NCI-H2107 (cell line): ENCODE measurements at regions not wholly inside any gene's neighbourhood (a gene's known extent, or its start where the extent isn't known, plus 50 kb on each side); places are given as distances from the start of the nearest gene placed in this dataset.
"Not testable (repeated sequence)": the region's sequence is repeated elsewhere in the genome, so short reads cannot be mapped to it uniquely, and the experiment has no call there.

ENCODE experiments used
- DNase-seq: peaks from one replicate; lab custom pipeline; 2025; lab: John Stamatoyannopoulos, UW

DNA sequence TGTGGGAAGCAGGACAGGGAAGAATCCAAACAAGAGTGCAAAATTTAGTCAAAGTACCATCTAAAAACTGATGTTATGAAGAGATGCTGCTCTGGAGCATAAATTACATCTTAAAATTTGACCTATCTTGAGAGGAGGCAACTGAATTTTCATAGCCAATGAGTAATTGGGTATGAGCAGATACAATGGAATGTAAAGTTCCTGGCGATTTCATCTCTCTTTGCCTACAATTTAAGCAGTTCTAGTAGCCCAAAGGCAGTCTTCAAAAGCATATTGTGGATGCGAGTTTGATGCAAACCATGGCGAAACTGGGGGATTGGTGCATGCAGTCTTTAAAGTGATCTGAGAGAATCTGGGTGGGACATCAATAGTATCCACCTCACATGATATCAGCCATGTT is 1265.9 kb downstream of the BRINP3 start:
- DNase-seq = no peak

DNA sequence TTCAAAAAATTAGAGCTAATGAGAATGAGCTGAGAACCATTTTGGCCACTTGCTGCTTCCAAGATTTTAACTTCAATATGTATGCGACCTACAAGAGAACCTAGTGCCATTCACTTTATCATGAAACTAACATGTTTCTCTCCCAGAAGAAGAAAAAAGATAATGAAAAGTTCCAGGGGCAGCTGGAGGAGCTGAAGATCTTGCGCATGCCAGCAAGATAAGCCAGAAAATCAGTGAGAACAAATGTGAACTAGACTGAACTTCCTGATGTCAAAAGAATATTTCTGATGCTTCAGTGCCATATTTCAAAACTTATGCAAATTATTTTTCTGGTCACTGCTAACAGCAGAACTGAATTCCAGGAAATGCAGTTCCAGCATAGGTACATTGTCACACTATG is 1265.1 kb downstream of the BRINP3 start:
- DNase-seq = no peak

DNA sequence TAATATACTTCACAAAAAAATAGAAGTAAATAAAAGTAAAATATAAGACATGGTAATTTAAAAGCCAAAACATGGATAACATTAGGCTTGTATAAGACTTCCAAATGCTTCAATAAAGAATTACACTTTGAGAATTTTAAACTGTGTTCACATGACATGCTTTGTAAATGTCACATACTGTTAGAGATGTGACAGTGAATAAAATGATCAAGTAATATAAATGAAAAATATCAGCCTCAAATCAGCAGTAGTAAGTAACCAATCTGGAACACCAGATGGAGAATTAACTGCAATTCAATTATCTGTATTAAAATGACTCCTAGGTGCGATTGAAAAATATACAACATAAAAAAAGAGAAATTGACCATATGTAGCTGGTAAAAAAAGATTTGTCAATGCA is 1260.8 kb downstream of the BRINP3 start:
- no peak for DNase-seq

GRCh38 chr1:189217646-189218045 is 1260.0 kb downstream of the BRINP3 start:
- DNase-seq = no peak

GRCh38 chr1:189220750-189221149 is 1256.9 kb downstream of the BRINP3 start:
- no peak for DNase-seq

GRCh38 chr1:189225794-189226145 is 1251.9 kb downstream of the BRINP3 start:
- DNase-seq = not testable (repeated sequence)

GRCh38 chr1:189226779-189227178 is 1250.9 kb downstream of the BRINP3 start:
- DNase-seq = no peak

DNA sequence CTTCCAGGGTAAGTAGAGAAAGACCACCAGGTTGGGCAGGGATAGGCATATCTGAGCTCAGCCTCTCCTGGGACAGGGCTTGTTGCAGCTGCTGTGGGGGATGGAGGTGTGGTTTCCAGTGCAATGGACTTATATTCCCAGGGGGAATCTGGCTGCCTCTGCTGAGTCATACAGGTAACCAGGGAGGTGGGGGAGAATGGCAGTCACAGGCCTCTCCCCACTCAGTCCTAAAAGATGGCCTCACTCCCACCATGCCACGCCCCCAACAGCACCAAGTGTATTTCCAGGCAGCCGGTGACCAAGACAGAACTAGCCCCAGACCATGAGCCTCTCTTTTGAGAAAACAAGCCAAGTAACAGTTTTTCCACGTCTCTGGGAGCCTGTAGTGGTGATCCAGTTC is 1240.7 kb downstream of the BRINP3 start:
- peak; percentile 81 for DNase-seq

- no peak for DNase-seq
Measured at GRCh38 chr1:189253601-189254350, 1223.9 kb downstream of the BRINP3 start.

GRCh38 chr1:189261128-189261527 is 1216.5 kb downstream of the BRINP3 start:
- DNase-seq = not testable (repeated sequence)

- peak; percentile 7 for DNase-seq
Measured at GRCh38 chr1:189269011-189269410, 1208.7 kb downstream of the BRINP3 start.

GRCh38 chr1:189274267-189274666 is 1203.4 kb downstream of the BRINP3 start:
- DNase-seq = no peak

GRCh38 chr1:189275796-189276195 is 1201.9 kb downstream of the BRINP3 start:
- DNase-seq = no peak

GRCh38 chr1:189289346-189289745 is 1188.3 kb downstream of the BRINP3 start:
- no peak for DNase-seq

DNA sequence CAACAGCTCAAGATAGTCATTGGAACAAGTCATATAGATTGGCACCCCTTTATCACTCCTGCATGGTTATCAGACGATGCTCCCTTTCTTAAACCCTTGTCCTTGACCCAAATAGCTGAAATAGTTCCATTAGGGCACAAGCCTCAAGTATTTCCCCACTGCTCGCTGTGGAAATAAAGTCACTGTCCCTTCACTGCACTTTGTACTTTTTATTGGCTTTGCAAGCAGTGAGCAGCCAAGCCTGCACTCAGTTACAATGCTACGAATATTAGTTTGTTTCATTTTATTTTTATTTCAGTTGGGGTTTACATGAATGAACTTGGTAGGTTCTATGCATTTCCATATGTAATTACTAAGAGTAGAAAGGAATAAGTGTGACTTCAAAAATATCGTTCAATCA is 1176.4 kb downstream of the BRINP3 start:
- no peak for DNase-seq

- no peak for DNase-seq
Measured at GRCh38 chr1:189305279-189305678, 1172.4 kb downstream of the BRINP3 start.

DNA sequence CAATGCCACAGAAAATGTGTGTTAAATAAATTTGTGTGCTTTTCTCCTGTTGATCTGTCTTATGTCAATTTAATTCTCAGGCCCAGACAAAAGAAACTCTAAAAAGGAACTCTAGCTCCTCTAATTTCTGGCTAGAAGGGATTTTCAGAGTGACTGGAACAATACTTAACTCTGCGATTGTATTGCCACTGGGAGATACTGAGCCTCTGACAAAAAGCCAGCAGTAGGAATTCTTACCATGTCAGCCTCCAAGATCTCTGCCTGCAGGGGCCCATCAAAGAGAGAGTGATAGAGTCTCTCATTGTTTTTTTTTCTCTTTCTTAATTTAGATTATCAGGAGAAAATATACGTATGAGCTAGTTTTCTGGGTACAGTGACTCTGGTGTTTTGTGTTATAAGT is 1165.7 kb downstream of the BRINP3 start:
- no peak for DNase-seq

DNA sequence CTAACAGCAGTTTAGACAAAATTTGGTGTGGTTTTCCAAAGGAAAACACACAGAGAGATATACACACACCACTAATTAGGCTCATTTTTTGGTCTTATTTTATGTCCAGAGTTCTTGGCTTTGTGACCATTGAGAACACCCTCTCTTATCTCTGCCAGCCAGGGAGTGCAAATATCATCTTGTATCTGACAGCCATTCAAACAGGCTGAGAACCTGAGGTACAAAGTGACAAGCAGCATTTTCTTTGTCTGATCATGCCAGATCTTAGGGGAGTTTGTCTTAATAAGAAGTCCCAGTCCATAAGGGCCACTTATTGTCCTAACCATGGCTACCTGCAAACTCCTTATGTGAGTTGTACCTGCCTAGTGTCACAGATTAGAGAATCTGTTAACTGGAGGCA is 1165.2 kb downstream of the BRINP3 start:
- no peak for DNase-seq

DNA sequence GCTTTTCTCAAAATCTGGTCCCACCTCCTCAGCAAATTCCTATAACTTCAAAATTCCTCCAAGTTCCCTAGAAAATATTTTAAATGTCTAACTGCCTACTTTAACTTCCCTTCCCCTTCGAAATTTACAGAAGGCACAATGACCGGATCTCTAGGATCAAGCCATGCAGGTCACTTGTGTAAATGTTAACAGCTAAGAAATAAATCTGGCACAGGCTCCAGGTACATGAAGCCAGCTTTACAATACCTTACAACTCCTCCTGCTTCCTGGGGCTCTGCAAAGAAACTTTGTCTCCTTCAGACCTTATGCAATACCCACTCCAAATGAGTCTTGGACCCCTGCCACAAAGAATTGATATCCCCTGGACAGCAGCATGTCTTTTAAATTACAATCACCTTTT is 1164.2 kb downstream of the BRINP3 start:
- DNase-seq = no peak

DNA sequence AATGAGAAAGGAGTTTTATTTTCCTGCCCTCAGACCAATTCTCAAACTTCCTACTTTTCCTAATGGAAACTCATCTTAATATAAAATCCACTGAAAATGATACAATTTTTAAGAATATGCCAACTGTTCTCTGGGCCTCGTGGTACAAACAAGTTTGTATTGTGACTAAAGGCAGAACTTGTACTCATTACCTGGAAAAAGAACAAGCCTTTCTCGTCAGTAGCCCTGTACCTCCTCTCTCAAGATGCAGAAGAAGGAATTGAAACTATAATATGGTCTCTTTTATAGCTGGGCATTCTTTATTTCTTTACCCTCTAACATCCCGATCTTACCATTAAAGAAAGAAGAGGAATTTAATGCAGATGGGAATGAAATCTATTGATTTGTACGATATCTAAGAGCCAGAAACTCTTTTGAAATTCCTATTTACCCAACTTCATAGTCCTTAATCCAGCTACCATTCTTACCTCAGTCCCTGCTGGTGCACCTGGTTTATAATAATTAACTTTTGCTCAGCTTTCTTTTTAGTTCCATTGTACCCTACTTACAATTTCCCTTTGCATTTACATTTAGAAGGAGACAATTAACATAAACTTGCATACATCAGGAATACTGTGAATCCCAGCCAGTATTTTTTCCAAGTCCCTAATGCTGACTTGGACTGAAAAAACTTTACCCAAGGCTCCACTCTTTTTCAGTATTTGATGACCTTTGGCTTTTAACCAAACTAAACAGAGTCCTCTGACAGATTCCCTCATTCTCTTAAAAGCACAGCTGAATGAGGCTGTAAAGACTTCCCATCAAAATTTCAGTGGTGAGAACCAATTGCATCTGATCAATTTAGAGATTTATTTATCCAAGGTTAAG is 1162.4 kb downstream of the BRINP3 start:
- no peak for DNase-seq

- no peak for DNase-seq
Measured at GRCh38 chr1:189323091-189323490, 1154.6 kb downstream of the BRINP3 start.

DNA sequence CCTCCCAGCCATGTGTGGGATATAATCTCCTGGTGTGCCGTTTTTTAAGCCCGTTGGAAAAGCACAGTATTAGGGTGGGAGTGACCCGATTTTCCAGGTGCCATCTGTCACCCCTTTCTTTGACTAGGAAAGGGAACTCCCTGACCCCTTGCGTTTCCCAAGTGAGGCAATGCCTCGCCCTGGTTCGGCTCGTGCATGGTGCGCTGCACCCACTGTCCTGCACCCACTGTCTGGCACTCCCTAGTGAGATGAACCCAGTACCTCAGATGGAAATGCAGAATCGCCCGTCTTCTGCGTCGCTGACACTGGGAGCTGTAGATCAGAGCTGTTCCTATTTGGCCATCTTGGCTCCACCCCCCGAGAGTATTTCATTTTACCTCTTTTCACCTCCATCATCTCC is 1146.6 kb downstream of the BRINP3 start:
- not testable (repeated sequence) for DNase-seq
